ENCODE measurements at regions not wholly inside any gene's neighbourhood (a gene's known extent, or its start where the extent isn't known, plus 50 kb on each side); places are given as distances from the start of the nearest gene placed in this dataset.

DNA sequence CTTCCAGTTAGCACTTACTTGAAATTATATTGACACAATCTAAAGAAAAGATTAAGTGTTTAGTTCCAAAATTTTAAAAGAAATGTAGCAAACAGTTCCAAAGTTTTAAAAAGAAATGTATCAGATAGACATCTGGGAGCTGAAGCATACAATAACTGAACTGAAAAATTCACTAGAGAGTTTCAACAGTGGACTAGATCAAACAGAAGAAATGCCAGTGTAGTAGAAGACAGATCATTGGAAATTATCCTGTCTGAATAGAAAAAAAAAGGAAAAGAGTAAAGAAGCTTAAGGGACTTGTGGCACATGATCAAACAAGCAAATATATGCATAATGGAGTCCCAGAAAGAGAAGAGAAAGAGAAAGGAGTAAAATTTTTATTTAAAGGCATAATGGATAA is 261.4 kb downstream of the LAS1L start:
- Histone ChIP-seq H4K20me1 (ENCODE audit: insufficient read depth) (no peaks in the 10 kb centered on the region), H3K9ac (ENCODE audit: low read length) (no peak overlapping the region), H3F3A (ENCODE audit: insufficient read depth, low read length, poor library complexity, severe bottlenecking) (no peaks in the 10 kb centered on the region), H3K4me2 (ENCODE audit: low read length) (no peak overlapping the region), H3K9me3 (ENCODE audit: low read length) (no peaks in the 10 kb centered on the region), H3K79me2 (replicated peaks; ENCODE audit: insufficient read depth, low read length) (no peaks in the 10 kb centered on the region), H3K4me3 (ENCODE audit: low read length) (no peak overlapping the region), H3K36me3 (ENCODE audit: insufficient read depth, low read length) (no peaks in the 10 kb centered on the region), H3K27ac (ENCODE audit: low read length) (no peak overlapping the region), H2AFZ (ENCODE audit: low read depth, low read length) (no peak overlapping the region), H3K9me2 (ENCODE audit: insufficient read depth, low read length) (no peaks in the 10 kb centered on the region), H3K27me3 (ENCODE audit: insufficient read depth, low read depth, low read length) (no peaks in the 10 kb centered on the region)
- TF ChIP-seq EP300 (conservative IDR thresholded peaks at IDR 0.05; ENCODE audit: poor library complexity, severe bottlenecking) (no peak), POLR2AphosphoS5 (IDR thresholded peaks at IDR 0.05) (no peak), RAD21 (conservative IDR thresholded peaks at IDR 0.05) (no peak), SMC3 (conservative IDR thresholded peaks at IDR 0.05; ENCODE audit: poor library complexity) (no peak), EZH2 (IDR thresholded peaks at IDR 0.05; ENCODE audit: borderline replicate concordance, insufficient read depth, low read length, poor library complexity, severe bottlenecking) (no peak), MXI1 (conservative IDR thresholded peaks at IDR 0.05; ENCODE audit: poor library complexity, severe bottlenecking) (no peak), CTCF (IDR thresholded peaks at IDR 0.05; ENCODE audit: poor library complexity, severe bottlenecking) (no peak), TAF1 (IDR thresholded peaks at IDR 0.05; ENCODE audit: low read depth) (no peak)
- TF ChIP-seq, protein P1, sequence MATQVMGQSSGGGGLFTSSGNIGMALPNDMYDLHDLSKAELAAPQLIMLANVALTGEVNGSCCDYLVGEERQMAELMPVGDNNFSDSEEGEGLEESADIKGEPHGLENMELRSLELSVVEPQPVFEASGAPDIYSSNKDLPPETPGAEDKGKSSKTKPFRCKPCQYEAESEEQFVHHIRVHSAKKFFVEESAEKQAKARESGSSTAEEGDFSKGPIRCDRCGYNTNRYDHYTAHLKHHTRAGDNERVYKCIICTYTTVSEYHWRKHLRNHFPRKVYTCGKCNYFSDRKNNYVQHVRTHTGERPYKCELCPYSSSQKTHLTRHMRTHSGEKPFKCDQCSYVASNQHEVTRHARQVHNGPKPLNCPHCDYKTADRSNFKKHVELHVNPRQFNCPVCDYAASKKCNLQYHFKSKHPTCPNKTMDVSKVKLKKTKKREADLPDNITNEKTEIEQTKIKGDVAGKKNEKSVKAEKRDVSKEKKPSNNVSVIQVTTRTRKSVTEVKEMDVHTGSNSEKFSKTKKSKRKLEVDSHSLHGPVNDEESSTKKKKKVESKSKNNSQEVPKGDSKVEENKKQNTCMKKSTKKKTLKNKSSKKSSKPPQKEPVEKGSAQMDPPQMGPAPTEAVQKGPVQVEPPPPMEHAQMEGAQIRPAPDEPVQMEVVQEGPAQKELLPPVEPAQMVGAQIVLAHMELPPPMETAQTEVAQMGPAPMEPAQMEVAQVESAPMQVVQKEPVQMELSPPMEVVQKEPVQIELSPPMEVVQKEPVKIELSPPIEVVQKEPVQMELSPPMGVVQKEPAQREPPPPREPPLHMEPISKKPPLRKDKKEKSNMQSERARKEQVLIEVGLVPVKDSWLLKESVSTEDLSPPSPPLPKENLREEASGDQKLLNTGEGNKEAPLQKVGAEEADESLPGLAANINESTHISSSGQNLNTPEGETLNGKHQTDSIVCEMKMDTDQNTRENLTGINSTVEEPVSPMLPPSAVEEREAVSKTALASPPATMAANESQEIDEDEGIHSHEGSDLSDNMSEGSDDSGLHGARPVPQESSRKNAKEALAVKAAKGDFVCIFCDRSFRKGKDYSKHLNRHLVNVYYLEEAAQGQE (IDR thresholded peaks at IDR 0.05; ENCODE audit: borderline replicate concordance), result no peak

DNA sequence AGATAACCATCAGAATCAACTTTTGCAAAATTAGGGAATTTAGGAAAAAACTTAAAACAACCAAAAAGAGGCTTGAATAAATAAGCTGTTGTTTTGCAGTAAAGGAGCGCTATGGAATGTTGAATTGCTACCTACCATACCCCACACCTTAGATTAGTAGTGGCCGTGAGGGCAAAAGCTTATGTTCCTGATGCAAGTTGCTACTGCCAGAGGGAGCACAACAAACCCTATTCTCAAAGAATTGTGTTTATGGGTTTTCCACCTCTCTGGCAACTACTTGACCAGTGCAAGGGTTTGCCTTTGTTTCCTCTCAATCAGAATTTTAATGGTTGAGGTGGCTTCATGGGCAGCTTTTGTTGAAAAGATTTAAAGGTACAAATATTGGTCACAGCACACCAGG is 268.1 kb downstream of the LAS1L start:
- Histone ChIP-seq H2AFZ (ENCODE audit: low read depth, low read length) (no peak overlapping the region), H3K4me3 (ENCODE audit: low read length) (no peak overlapping the region), H3K9ac (ENCODE audit: low read length) (no peak overlapping the region), H3K36me3 (ENCODE audit: insufficient read depth, low read length) (no peaks in the 10 kb centered on the region), H3K4me2 (ENCODE audit: low read length) (no peak overlapping the region), H3K79me2 (replicated peaks; ENCODE audit: insufficient read depth, low read length) (no peaks in the 10 kb centered on the region), H3K9me3 (ENCODE audit: low read length) (no peaks in the 10 kb centered on the region), H4K20me1 (ENCODE audit: insufficient read depth) (no peaks in the 10 kb centered on the region), H3K27ac (ENCODE audit: low read length) (no peak overlapping the region), H3F3A (ENCODE audit: insufficient read depth, low read length, poor library complexity, severe bottlenecking) (no peaks in the 10 kb centered on the region), H3K9me2 (ENCODE audit: insufficient read depth, low read length) (no peaks in the 10 kb centered on the region), H3K27me3 (ENCODE audit: insufficient read depth, low read depth, low read length) (no peaks in the 10 kb centered on the region)
- TF ChIP-seq EP300 (conservative IDR thresholded peaks at IDR 0.05; ENCODE audit: poor library complexity, severe bottlenecking) (no peak), RAD21 (conservative IDR thresholded peaks at IDR 0.05) (no peak), POLR2AphosphoS5 (IDR thresholded peaks at IDR 0.05) (no peak), CTCF (IDR thresholded peaks at IDR 0.05; ENCODE audit: poor library complexity, severe bottlenecking) (no peak), MXI1 (conservative IDR thresholded peaks at IDR 0.05; ENCODE audit: poor library complexity, severe bottlenecking) (no peak), TAF1 (IDR thresholded peaks at IDR 0.05; ENCODE audit: low read depth) (no peak), EZH2 (IDR thresholded peaks at IDR 0.05; ENCODE audit: borderline replicate concordance, insufficient read depth, low read length, poor library complexity, severe bottlenecking) (no peak), SMC3 (conservative IDR thresholded peaks at IDR 0.05; ENCODE audit: poor library complexity) (no peak)
- TF ChIP-seq, protein P1 (IDR thresholded peaks at IDR 0.05; ENCODE audit: borderline replicate concordance), result no peak

Measured in neural cell (in vitro differentiated cells).